IgD-negative memory B cell (primary cell): ENCODE measurements at regions not wholly inside any gene's neighbourhood (a gene's known extent, or its start where the extent isn't known, plus 50 kb on each side); places are given as distances from the start of the nearest gene placed in this dataset.
"Not testable (repeated sequence)": the region's sequence is repeated elsewhere in the genome, so short reads cannot be mapped to it uniquely, and the experiment has no call there.

Experiments
- H3K27ac Mint-ChIP-seq, 3 donors: one replicate each; pipeline ENCODE4 v1.8.0; 2020 to 2022; ENCODE audit warnings: mild to moderate bottlenecking in 3 of 3, mixed read lengths in 3 of 3, moderate library complexity in 1 of 3
- H3K27me3 Mint-ChIP-seq: one replicate; pipeline ENCODE4 v1.8.0; 2021; ENCODE audit warnings: mixed read lengths
- H3K36me3 Mint-ChIP-seq: one replicate; pipeline ENCODE4 v1.8.0; 2020; ENCODE audit warnings: mild to moderate bottlenecking, mixed read lengths
- H3K4me1 Mint-ChIP-seq, 3 donors: one replicate each; pipeline ENCODE4 v1.8.0; 2020 to 2022; ENCODE audit warnings: mixed read lengths in 3 of 3, mild to moderate bottlenecking in 1 of 3
- H3K4me3 Mint-ChIP-seq, 4 donors: one replicate each; pipeline ENCODE4 v1.8.0; 2020 to 2022; ENCODE audit warnings: mild to moderate bottlenecking in 4 of 4, mixed read lengths in 4 of 4, moderate library complexity in 3 of 4
- H3K9me3 Mint-ChIP-seq, 3 donors: one replicate each; pipeline ENCODE4 v1.8.0; 2020 to 2021; ENCODE audit warnings: mixed read lengths in 3 of 3, mild to moderate bottlenecking in 1 of 3

DNA sequence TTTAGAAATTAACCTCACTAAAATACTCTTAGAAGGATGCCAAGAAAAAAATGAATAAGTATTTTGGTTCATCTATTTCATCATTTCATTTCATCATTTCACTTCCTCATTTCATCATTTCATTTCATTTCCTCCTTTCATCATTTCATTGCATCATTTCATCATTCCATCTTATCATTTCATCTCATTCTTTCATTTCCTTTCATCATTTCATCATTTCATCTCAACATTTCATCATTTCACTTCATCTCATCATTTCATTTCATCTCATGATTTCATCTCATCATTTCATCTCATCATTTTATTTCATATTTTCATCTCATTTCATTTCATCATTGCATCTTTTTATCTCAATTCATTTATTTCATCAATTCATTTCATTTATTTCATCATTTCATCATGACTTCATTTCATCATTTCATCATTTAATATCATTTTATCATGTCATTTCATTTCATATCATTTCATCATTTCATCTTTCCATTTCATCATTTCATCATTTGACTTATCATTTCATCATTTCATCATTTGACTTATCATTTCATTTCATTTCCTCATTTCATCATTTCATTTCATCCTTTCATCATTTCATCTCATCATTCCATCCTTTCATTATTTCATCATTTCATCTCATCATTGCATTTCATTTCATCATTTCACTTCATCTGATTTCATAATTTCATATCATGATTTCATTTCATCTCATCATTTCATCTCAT, 129.9 kb downstream of the ZNF92 start:
- H3K27ac Mint-ChIP-seq = no peak overlapping the region
- no peaks in the 10 kb centered on the region for H3K36me3 Mint-ChIP-seq
- H3K9me3 Mint-ChIP-seq = no peaks in the 10 kb centered on the region
- H3K27me3 Mint-ChIP-seq = no peaks in the 10 kb centered on the region
- H3K4me1 Mint-ChIP-seq = peaks cover 0 to 4% (median 2%) of the 10 kb centered on the region in 3 donors
- H3K4me3 Mint-ChIP-seq = no peak overlapping the region

DNA sequence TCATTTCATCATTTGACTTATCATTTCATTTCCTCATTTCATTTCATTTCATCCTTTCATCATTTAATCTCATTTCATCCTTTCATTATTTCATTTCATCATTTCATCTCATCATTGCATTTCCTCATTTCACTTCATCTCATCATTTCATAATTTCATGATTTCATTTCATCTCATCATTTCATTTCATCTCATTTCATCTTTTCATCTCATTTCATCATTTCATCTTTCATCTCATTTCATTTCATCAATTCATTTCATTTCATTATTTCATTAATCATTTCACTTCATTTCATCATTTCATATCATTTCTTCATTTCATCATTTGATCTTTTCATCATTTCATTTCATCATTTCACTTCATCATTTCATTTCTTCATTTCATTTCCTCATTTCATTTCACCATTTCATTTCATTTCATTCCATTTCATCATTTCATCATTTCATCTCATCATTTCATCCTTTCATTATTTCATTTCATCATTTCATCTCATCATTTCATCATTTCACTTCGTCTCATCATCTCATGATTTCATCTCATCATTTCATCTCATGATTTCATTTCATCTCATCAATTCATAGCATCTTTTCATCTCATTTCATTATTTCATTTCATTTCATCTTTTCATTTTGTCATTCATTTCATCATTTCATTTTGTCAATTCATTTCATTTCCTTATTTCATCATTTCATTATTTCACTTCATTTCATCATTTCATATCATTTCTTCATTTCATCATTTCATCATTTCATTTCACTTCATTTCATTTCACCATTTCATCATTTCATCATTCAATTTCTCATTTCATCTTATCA, 131.1 kb downstream of the ZNF92 start:
- H3K27ac Mint-ChIP-seq, H3K27me3 Mint-ChIP-seq, H3K9me3 Mint-ChIP-seq, H3K36me3 Mint-ChIP-seq, H3K4me1 Mint-ChIP-seq, H3K4me3 Mint-ChIP-seq: not testable (repeated sequence)

DNA sequence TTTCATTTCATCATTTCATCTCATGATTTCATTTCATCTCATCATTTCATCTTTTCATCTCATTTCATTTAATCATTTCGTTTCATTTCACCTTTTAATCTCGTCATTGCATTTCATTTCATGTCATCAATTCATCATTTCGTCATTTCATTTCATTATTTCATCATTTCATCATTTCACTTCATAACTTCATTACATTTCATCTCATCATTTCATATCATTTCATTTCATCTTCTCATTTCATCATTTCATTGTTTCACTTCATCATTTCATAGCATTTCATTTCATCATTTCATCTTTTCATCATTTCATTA, 131.6 kb downstream of the ZNF92 start:
- H3K27ac Mint-ChIP-seq, H3K4me1 Mint-ChIP-seq, H3K4me3 Mint-ChIP-seq, H3K36me3 Mint-ChIP-seq, H3K27me3 Mint-ChIP-seq, H3K9me3 Mint-ChIP-seq: not testable (repeated sequence)

DNA sequence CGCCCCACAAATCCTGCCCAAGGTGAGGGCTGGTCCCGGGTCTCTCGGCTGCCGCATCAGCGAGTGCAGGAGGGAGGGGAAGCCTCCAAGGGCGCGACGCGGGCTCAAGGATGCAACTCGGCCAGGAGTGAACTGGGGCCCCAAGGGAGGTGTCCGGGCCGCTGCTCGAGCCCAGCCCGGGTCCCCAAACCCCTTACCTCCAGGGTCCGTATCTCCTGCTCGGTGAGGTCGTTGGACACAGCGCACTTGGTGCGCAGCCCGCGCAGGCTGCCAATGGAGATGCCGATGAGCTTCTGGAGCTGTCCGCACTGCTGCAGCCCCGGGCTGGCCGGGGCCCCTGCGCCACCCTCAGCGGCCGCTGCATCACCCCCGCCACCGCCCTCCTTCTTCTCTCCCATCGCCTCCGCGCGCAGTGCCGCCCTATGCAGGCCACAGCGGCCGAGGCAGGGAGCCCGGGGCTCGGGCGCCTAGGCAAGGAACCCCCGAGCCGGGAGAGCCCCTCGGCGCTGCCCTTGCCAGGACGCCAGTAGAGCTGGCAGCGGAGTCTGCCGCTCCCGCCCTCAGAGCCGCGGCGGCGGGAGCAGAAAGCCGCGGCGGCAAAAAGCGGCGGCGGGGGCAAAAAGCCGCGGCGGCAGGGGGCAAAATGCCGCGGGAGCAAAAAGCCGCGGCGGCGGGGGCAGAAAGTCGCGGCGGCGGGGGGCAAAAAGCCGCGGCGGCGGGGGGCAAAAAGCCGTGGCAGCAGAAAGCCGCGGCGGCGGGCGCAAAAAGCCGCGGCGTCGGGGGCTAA, 135.1 kb downstream of the ZNF92 start:
- not testable (repeated sequence) for H3K27ac Mint-ChIP-seq, H3K36me3 Mint-ChIP-seq

DNA sequence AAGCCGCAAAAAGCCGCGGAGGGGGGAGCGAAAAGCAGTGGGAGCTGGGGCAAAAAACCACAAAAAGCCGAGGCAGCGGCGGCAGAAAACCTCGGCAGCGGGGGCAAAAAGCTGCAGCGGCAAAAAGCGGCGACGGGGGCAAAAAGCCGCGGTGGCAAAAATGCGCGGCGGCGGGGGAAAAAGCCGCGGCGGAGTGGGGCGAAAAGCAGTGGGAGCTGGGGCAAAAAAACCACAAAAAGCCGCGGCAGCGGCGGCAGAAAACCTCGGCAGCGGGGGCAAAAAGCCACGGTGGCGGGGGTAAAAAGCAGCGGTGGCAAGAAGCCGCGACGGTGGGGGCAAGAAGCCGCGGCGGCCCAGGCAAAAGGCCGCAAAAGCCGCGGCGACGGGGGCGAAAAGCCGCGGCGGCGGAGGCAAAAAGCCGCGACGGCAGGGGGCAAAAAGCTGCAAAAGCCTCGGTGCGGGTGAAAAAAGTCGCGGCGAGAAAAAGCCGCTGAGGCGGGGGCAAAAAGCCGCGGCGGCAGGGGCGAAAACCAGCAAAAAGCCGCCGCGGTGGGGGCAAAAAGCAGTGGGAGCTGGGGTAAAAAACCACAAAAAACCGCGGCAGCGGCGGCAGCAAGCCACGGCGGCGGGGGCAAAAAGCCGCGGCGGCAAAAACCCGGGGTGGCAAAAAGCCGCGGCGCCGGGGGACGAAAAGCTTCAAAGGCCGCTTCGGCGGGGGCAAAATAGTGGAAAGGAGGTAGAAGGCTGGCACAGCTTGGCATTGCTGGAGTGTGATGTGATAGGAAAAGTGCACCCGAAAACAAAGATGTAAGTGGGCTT, 135.9 kb downstream of the ZNF92 start:
- Mint-ChIP-seq H3K27me3 (peaks cover 17% of the 10 kb centered on the region), H3K4me3 (peak overlapping the region; percentile 78 to 94 (median 84)), H3K36me3 (no peaks in the 10 kb centered on the region), H3K4me1 (peaks cover 5 to 7% (median 5%) of the 10 kb centered on the region in 3 donors), H3K9me3 (peaks cover 0 to 2% (median 0%) of the 10 kb centered on the region in 3 donors), H3K27ac (peak overlapping the region in 2 of 3 donors; percentile 59 to 75)

More for the DNA sequence above, 135.1 kb downstream of the ZNF92 start:
- not testable (repeated sequence) for H3K9me3 Mint-ChIP-seq, H3K4me1 Mint-ChIP-seq
- peak overlapping the region; percentile 78 to 94 (median 84) for H3K4me3 Mint-ChIP-seq
- peaks cover 15% of the 10 kb centered on the region for H3K27me3 Mint-ChIP-seq

DNA sequence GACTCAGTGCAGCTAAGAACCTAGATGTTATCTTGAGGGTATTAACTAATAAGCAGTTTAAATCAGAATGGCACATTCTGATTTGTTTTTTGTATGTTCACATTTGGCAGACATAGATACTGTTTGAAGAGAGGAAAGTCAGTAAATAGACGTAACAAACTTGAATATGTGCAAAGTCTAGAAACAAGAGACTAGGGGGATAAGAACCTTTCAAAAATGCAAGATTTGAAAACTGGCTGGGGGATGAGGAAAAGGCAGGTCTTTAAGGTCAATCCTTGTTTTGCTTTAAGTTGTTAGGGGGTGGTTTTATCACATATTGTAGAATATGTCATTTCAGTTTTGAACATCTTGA, 136.5 kb downstream of the ZNF92 start:
- H3K36me3 Mint-ChIP-seq, H3K4me1 Mint-ChIP-seq, H3K9me3 Mint-ChIP-seq: not testable (repeated sequence)
- Mint-ChIP-seq H3K4me3 (peak overlapping the region; percentile 78 to 94 (median 84)), H3K27ac (peak overlapping the region in 2 of 3 donors; percentile 59 to 75), H3K27me3 (peaks cover 19% of the 10 kb centered on the region)

DNA sequence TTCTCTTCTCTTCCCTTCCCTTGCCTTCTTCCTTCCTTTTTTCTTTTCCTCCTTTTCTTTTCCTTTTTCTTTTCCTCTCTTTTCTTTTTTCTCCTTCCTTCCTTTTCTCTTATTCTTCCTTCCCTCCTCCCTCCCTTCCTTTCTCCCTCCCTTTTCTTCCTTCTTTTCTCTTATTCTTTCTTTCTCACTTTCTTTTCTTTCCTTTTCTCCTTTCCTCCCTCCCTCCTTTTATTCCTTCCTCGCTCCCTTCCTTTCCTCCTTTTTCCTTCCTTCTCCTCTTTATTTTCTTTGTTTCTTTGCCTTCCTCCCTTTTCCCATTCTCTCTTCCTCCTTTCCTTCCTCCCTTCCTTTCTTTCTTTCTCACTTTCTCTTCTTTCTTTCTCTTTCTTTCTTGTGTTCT, 146.1 kb downstream of the ZNF92 start:
- H3K9me3 Mint-ChIP-seq, H3K27ac Mint-ChIP-seq, H3K4me1 Mint-ChIP-seq, H3K36me3 Mint-ChIP-seq, H3K27me3 Mint-ChIP-seq: not testable (repeated sequence)
- H3K4me3 Mint-ChIP-seq = peak overlapping the region in 1 of 4 donors; percentile 28

DNA sequence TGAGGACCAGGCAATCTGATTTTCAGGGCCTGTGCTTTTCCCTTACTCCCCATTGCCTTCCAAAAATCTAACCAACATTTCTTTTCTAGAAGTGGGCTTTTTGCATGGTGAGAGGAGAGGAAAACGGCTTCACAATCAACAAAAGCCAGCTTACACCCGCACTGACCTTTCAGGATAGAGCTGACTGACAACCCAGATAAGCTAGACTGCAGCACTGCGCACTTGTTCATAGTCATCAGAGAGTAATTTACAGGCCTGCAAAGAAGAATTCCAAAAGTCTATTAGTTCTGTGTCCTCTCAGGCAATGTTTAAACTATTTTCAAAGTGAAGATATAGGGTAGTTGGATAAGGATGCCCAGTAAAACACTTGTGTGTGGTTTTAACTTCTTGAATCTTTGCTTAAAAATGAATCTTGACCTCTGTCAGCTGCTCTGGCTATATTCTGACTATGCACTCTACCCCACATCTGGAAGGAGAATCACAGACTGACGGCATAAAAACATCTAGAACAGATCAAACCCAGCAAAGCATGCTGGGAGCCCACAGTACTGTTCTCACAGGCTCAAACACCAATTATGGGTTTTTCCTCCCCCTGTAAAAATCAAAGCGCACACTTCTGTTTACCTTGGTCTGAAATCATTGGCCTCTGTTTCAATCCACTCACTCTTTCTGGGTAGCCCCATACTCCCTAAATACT, 172.0 kb downstream of the ZNF92 start:
- H3K4me1 Mint-ChIP-seq, H3K27me3 Mint-ChIP-seq, H3K27ac Mint-ChIP-seq, H3K4me3 Mint-ChIP-seq, H3K36me3 Mint-ChIP-seq, H3K9me3 Mint-ChIP-seq: not testable (repeated sequence)

DNA sequence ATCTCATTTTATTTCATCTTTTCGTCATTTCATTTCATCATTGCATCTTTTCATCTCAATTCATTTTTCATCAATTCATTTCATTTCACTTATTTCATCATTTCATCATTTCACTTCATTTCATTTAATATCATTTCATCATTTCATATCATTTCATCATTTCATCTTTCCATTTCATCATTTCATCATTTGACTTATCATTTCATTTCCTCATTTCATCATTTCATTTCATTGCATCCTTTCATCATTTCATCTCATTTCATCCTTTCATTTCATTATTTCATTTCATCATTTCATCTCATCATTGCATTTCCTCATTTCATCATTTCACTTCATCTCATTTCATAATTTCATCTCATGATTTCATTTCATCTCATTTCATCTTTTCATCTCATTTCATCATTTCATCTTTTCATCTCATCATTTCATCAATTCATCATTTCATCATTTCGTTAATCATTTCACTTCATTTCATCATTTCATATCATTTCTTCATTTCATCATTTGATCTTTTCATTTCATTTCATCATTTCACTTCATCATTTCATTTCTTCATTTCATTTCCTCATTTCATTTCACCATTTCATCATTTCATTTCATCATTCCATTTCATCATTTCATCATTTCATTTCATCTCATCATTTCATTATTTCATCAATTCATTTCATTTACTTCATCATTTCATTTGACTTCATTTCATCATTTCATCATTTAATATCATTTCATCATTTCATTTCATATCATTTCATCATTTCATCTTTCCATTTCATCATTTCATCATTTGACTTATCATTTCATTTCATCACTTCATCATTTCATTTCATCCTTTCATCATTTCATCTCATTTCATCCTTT, 176.2 kb downstream of the ZNF92 start:
- not testable (repeated sequence) for H3K4me1 Mint-ChIP-seq, H3K36me3 Mint-ChIP-seq, H3K27ac Mint-ChIP-seq, H3K9me3 Mint-ChIP-seq, H3K4me3 Mint-ChIP-seq, H3K27me3 Mint-ChIP-seq

DNA sequence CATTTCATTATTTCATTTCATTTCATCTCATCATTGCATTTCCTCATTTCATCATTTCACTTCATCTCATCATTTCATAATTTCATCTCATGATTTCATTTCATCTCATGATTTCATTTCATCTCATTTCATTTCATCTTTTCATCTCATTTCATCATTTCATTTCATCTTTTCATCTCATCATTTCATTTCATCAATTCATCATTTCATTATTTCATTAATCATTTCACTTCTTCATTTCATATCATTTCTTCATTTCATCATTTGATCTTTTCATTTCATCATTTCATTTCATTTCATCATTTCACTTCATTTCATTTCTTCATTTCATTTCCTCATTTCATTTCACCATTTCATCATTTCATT, 176.8 kb downstream of the ZNF92 start:
- H3K4me1 Mint-ChIP-seq, H3K4me3 Mint-ChIP-seq, H3K27me3 Mint-ChIP-seq, H3K27ac Mint-ChIP-seq, H3K36me3 Mint-ChIP-seq, H3K9me3 Mint-ChIP-seq: not testable (repeated sequence)

DNA sequence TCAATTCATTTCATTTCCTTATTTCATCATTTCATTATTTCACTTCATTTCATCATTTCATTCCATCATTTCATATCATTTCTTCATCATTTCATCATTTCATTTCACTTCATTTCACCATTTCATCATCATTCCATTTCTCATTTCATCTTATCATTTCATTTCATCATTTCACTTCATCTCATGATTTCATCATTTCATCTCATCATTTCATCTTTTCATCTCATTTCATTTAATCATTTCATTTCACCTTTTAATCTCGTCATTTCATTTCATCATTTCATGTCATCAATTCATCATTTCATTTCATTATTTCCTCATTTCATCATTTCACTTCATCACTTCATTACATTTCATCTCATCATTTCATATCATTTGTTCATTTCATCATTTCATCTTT, 177.4 kb downstream of the ZNF92 start:
- H3K4me1 Mint-ChIP-seq, H3K27me3 Mint-ChIP-seq, H3K4me3 Mint-ChIP-seq, H3K9me3 Mint-ChIP-seq, H3K27ac Mint-ChIP-seq, H3K36me3 Mint-ChIP-seq: not testable (repeated sequence)

DNA sequence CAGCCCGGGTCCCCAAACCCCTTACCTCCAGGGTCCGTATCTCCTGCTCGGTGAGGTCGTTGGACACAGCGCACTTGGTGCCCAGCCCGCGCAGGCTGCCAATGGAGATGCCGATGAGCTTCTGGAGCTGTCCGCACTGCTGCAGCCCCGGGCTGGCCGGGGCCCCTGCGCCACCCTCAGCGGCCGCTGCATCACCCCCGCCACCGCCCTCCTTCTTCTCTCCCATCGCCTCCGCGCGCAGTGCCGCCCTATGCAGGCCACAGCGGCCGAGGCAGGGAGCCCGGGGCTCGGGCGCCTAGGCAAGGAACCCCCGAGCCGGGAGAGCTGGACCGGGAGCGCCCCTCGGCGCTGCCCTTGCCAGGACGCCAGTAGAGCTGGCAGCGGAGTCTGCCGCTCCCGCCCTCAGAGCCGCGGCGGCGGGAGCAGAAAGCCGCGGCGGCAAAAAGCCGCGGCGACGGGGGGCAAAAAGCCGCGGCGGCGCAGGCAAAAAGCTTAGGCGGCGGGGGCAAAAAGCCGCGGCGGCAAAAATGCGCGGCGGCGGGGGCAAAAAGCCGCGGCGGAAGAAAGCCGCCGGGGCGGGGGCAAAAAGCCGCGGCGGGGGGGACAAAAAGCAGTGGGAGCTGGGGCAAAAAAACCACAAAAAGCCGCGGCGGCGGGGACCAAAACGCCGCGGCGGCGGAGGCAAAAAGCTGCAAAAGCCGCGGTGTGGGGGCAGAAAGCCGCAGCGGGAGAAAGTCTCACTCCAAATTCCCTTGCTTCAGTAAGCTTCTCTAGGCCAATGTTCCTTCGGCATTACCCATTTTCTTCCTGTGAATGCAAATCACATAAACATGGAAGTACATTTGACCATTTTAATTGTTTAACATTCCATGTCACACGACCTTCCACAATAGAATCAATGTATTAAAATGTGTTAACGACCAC, 181.2 kb downstream of the ZNF92 start:
- H3K9me3 Mint-ChIP-seq, H3K4me3 Mint-ChIP-seq, H3K27me3 Mint-ChIP-seq: not testable (repeated sequence)

DNA sequence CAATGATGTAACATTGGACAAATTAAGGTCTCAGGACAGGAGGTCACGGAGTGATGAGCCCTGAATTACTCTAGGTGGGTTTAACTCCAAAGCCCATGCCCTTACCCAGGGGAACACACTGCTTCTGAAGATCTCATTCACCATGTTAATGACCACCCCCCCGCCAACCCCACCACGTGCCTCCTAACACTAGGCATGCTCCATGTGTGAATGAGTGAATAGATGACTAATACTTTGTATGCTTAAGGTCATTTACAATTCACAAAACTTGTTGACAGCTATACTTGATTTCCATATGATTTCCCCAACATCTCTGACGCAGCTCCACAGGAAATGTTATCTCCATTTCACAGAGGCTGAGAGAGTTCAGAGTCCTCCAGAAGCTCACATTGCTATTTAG, 184.9 kb downstream of the ZNF92 start:
- H3K27ac Mint-ChIP-seq, H3K4me3 Mint-ChIP-seq, H3K4me1 Mint-ChIP-seq, H3K9me3 Mint-ChIP-seq, H3K36me3 Mint-ChIP-seq, H3K27me3 Mint-ChIP-seq: not testable (repeated sequence)

More for the DNA sequence above, 181.2 kb downstream of the ZNF92 start:
- not testable (repeated sequence) for H3K4me1 Mint-ChIP-seq, H3K36me3 Mint-ChIP-seq, H3K27ac Mint-ChIP-seq
